ENCODE measurements at regions not wholly inside any gene's neighbourhood (a gene's known extent, or its start where the extent isn't known, plus 50 kb on each side); places are given as distances from the start of the nearest gene placed in this dataset.
"Not testable (repeated sequence)": the region's sequence is repeated elsewhere in the genome, so short reads cannot be mapped to it uniquely, and the experiment has no call there.

GRCh38 chr2:198595721-198596120, 791.3 kb downstream of the PLCL1 start:
- no peak for DNase-seq (ENCODE audit: low spot score in 2 of 2)
- Mint-ChIP-seq H3K4me3 (no peak overlapping the region), H3K27ac (no peak overlapping the region), H3K9me3 (peaks cover 2% of the 10 kb centered on the region), H3K4me1 (no peaks in the 10 kb centered on the region), H3K36me3 (no peaks in the 10 kb centered on the region), H3K27me3 (no peaks in the 10 kb centered on the region)
- ATAC-seq (ENCODE audit: low read depth) = no peak

GRCh38 chr2:198591586-198591985, 787.2 kb downstream of the PLCL1 start:
- H3K27me3 Mint-ChIP-seq = no peaks in the 10 kb centered on the region
- no peak for DNase-seq (ENCODE audit: low spot score in 2 of 2)
- no peak for ATAC-seq (ENCODE audit: low read depth)
- H3K9me3 Mint-ChIP-seq = no peaks in the 10 kb centered on the region
- H3K36me3 Mint-ChIP-seq = no peaks in the 10 kb centered on the region
- H3K27ac Mint-ChIP-seq = no peak overlapping the region
- H3K4me3 Mint-ChIP-seq = no peak overlapping the region
- no peaks in the 10 kb centered on the region for H3K4me1 Mint-ChIP-seq

GRCh38 chr2:198587741-198588140, 783.3 kb downstream of the PLCL1 start:
- no peak for ATAC-seq (ENCODE audit: low read depth)
- DNase-seq (ENCODE audit: low spot score in 2 of 2) = no peak
- no peaks in the 10 kb centered on the region for H3K36me3 Mint-ChIP-seq
- no peak overlapping the region for H3K4me3 Mint-ChIP-seq
- H3K9me3 Mint-ChIP-seq = no peaks in the 10 kb centered on the region
- no peaks in the 10 kb centered on the region for H3K27me3 Mint-ChIP-seq
- no peaks in the 10 kb centered on the region for H3K4me1 Mint-ChIP-seq
- H3K27ac Mint-ChIP-seq = no peak overlapping the region

- Mint-ChIP-seq H3K27ac (no peak overlapping the region), H3K36me3 (no peaks in the 10 kb centered on the region), H3K9me3 (no peaks in the 10 kb centered on the region), H3K27me3 (no peaks in the 10 kb centered on the region), H3K4me1 (no peaks in the 10 kb centered on the region), H3K4me3 (no peak overlapping the region)
- no peak for ATAC-seq (ENCODE audit: low read depth)
- DNase-seq (ENCODE audit: low spot score in 2 of 2) = no peak
Measured at GRCh38 chr2:198587240-198587639, 782.8 kb downstream of the PLCL1 start.

DNA sequence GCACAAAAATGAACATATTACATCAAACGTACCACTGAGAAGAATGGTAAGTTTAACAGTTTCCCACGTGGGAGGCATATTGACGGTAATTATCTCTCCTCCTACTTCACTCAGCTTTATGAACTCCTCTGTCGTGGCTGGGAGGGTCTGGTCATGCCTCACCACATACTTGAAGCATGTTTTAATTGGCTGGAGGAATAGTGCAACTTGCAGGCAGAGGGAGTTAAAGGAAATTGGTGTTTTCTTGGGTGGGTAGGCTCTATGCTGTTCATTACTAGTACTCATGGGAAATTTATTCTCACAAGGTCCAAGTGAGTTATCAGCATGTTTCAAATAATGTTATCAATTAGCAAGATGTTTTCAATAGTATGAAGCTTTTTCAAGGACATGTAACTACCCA, 767.0 kb downstream of the PLCL1 start:
- no peak for DNase-seq (ENCODE audit: low spot score in 2 of 2)
- no peaks in the 10 kb centered on the region for H3K36me3 Mint-ChIP-seq
- peaks cover 6% of the 10 kb centered on the region for H3K9me3 Mint-ChIP-seq

DNA sequence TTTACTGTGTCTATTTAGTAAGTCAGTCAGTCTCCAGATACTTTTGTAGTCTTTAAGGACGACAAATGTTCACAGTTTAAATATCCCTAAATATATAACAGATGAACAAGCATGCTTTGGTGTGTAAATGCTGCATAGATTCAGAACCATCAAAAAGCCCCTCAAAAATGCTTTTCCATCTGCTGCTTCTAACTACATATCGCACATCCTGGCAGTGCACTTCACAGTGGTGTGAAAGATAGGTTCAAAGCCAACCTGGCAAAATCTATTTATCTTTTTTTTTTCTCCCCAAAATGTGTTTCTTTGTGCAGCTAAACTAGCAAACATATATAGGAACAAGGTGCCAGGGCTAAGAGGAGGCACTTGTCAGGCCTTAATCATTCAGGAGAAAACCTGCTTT, 753.8 kb downstream of the PLCL1 start:
- DNase-seq (ENCODE audit: low spot score in 2 of 2) (no peak), ATAC-seq (ENCODE audit: low read depth) (no peak)
- Mint-ChIP-seq H3K27ac (no peak overlapping the region), H3K36me3 (no peaks in the 10 kb centered on the region), H3K4me1 (no peaks in the 10 kb centered on the region), H3K9me3 (peaks cover 6% of the 10 kb centered on the region), H3K4me3 (no peak overlapping the region), H3K27me3 (no peaks in the 10 kb centered on the region)

More for the DNA sequence above, 767.0 kb downstream of the PLCL1 start:
- Mint-ChIP-seq H3K4me3 (no peak overlapping the region), H3K27ac (no peak overlapping the region), H3K4me1 (no peaks in the 10 kb centered on the region), H3K27me3 (no peaks in the 10 kb centered on the region)
- no peak for ATAC-seq (ENCODE audit: low read depth)

DNA sequence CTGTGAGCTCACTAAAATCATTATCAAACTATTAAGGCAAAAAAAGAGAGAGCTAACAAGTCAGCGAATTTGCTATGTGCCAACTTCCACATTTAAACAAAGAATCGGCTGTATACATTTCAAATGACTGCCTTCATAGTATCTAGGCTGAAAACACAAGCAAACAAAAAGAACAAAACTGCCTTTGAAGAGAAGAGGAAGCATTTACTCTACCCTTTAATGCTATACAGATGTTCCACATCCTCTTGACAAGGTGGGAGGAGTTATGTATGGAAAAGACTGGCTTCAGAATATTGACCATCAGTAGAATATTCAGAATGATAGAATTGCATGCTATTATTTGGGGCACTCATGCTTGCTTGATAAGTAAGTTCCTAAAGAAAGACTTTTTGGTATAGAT, 741.7 kb downstream of the PLCL1 start:
- Mint-ChIP-seq H3K4me1 (no peaks in the 10 kb centered on the region), H3K27me3 (no peaks in the 10 kb centered on the region), H3K27ac (no peak overlapping the region), H3K9me3 (no peaks in the 10 kb centered on the region), H3K36me3 (no peaks in the 10 kb centered on the region), H3K4me3 (no peak overlapping the region)
- no peak for ATAC-seq (ENCODE audit: low read depth)
- no peak for DNase-seq (ENCODE audit: low spot score in 2 of 2)

GRCh38 chr2:198545411-198545810, 741.0 kb downstream of the PLCL1 start:
- Mint-ChIP-seq H3K36me3 (no peaks in the 10 kb centered on the region), H3K9me3 (no peaks in the 10 kb centered on the region), H3K4me3 (no peak overlapping the region), H3K27me3 (no peaks in the 10 kb centered on the region), H3K27ac (no peak overlapping the region), H3K4me1 (no peaks in the 10 kb centered on the region)
- DNase-seq (ENCODE audit: low spot score in 2 of 2) (no peak), ATAC-seq (ENCODE audit: low read depth) (no peak)

- no peaks in the 10 kb centered on the region for H3K9me3 Mint-ChIP-seq
- H3K27me3 Mint-ChIP-seq = no peaks in the 10 kb centered on the region
- no peaks in the 10 kb centered on the region for H3K4me1 Mint-ChIP-seq
- no peak overlapping the region for H3K4me3 Mint-ChIP-seq
- no peak for ATAC-seq (ENCODE audit: low read depth)
- no peaks in the 10 kb centered on the region for H3K36me3 Mint-ChIP-seq
- no peak for DNase-seq (ENCODE audit: low spot score in 2 of 2)
- no peak overlapping the region for H3K27ac Mint-ChIP-seq
Measured at GRCh38 chr2:198544461-198544860, 740.1 kb downstream of the PLCL1 start.

DNA sequence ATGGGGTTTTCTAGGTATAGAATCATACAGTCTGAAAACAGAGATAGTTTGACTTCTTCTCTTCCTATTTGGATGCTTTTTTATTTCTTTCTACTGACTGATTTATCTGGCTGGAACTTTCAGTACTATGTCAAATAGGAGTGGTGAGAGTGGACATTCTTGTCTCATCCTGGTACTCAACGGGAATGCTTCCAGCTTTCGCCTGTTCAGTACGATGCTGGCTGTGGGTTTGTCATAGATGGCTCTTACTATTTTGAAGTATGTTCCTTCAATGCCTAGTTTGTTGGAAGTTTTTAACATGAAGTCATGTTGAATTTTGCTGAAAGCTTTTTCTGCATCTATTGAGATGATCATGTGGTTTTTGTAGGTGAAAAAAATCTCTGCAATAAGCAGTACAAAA, 730.4 kb downstream of the PLCL1 start:
- Mint-ChIP-seq H3K4me3 (no peak overlapping the region), H3K9me3 (no peaks in the 10 kb centered on the region), H3K4me1 (no peaks in the 10 kb centered on the region), H3K27me3 (no peaks in the 10 kb centered on the region), H3K27ac (no peak overlapping the region), H3K36me3 (no peaks in the 10 kb centered on the region)
- DNase-seq (ENCODE audit: low spot score in 2 of 2) (no peak), ATAC-seq (ENCODE audit: low read depth) (no peak)

- Mint-ChIP-seq H3K4me3 (no peak overlapping the region), H3K36me3 (no peaks in the 10 kb centered on the region), H3K4me1 (no peaks in the 10 kb centered on the region), H3K27me3 (no peaks in the 10 kb centered on the region), H3K27ac (no peak overlapping the region), H3K9me3 (peaks cover 2% of the 10 kb centered on the region)
- ATAC-seq (ENCODE audit: low read depth) = no peak
- no peak for DNase-seq (ENCODE audit: low spot score in 2 of 2)
Measured at GRCh38 chr2:198525211-198525969, 721.0 kb downstream of the PLCL1 start.

- DNase-seq (ENCODE audit: low spot score in 2 of 2) = no peak
- ATAC-seq (ENCODE audit: low read depth) = no peak
- Mint-ChIP-seq H3K27ac (no peak overlapping the region), H3K36me3 (no peaks in the 10 kb centered on the region), H3K27me3 (no peaks in the 10 kb centered on the region), H3K9me3 (peaks cover 2% of the 10 kb centered on the region), H3K4me3 (no peak overlapping the region), H3K4me1 (peaks cover 3% of the 10 kb centered on the region)
Measured at GRCh38 chr2:198523710-198524109, 719.3 kb downstream of the PLCL1 start.

GRCh38 chr2:198518935-198519334, 714.5 kb downstream of the PLCL1 start:
- ATAC-seq (ENCODE audit: low read depth) (no peak), DNase-seq (ENCODE audit: low spot score in 2 of 2) (no peak)
- Mint-ChIP-seq H3K4me1 (peaks cover 3% of the 10 kb centered on the region), H3K9me3 (peaks cover 2% of the 10 kb centered on the region), H3K27me3 (no peaks in the 10 kb centered on the region), H3K36me3 (no peaks in the 10 kb centered on the region), H3K27ac (no peak overlapping the region), H3K4me3 (no peak overlapping the region)

DNA sequence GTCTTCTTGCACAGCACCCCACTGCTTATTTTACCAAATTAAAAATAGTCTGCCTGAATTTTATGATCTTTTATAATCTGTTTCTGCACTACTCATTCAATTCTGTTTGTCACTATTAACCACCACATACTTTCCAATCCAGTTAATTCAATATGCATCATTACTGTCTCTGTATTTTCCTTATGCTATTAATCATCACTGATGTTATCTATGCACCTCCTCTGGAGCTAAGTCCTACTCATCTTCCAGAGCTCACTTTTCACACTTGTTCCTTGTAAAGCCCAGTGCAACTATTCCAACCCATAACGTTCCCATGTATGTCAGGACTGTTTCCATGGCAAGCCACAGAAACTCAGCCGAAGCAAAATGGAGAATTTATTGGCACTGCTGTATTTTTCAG, 713.6 kb downstream of the PLCL1 start:
- Mint-ChIP-seq H3K9me3 (peaks cover 2% of the 10 kb centered on the region), H3K27ac (no peak overlapping the region), H3K36me3 (no peaks in the 10 kb centered on the region), H3K4me1 (peaks cover 3% of the 10 kb centered on the region), H3K4me3 (no peak overlapping the region), H3K27me3 (no peaks in the 10 kb centered on the region)
- DNase-seq (ENCODE audit: low spot score in 2 of 2) = no peak
- ATAC-seq (ENCODE audit: low read depth) = no peak

DNA sequence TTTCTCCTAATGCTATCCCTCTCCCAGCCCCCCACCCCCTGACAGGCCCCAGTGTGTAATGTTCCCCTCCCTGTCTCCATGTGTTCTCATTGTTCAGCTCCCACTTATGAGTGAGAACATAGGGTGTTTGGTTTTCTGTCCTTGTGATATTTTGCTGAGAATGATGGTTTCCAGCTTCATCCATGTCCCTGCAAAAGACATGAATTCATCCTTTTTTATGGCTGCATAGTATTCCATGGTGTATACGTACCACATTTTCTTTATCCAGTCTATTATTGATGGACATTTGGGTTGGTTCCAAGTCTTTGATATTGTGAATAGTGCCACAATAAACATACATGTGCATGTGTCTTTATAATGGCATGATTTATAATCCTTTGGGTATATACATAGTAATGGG, 704.2 kb downstream of the PLCL1 start:
- not testable (repeated sequence) for DNase-seq (ENCODE audit: low spot score in 2 of 2); H3K4me1 Mint-ChIP-seq; H3K27me3 Mint-ChIP-seq; ATAC-seq (ENCODE audit: low read depth); H3K27ac Mint-ChIP-seq; H3K36me3 Mint-ChIP-seq; H3K4me3 Mint-ChIP-seq
- peaks cover 13% of the 10 kb centered on the region for H3K9me3 Mint-ChIP-seq

Measured in memory B cell (primary cell).